Urinary bladder (tissue), 3 donors: ENCODE measurements at regions not wholly inside any gene's neighbourhood (a gene's known extent, or its start where the extent isn't known, plus 50 kb on each side); places are given as distances from the start of the nearest gene placed in this dataset.
"Not testable (repeated sequence)": the region's sequence is repeated elsewhere in the genome, so short reads cannot be mapped to it uniquely, and the experiment has no call there.

Experiments
- DNase-seq: peaks from one replicate; pipeline ENCODE4 v3.0.0-alpha.2; 2015; ENCODE audit errors: extremely low spot score
- H3K27ac ChIP-seq: one replicate; pipeline ENCODE4 v1.5.1; 2013; ENCODE audit warnings: low read depth, mild to moderate bottlenecking, moderate library complexity
- H3K36me3 ChIP-seq: one replicate; pipeline ENCODE4 v1.6.1; 2013; ENCODE audit warnings: mild to moderate bottlenecking, moderate library complexity; ENCODE audit not compliant: insufficient read depth
- H3K4me1 ChIP-seq: one replicate; pipeline ENCODE4 v1.6.1; 2013; ENCODE audit warnings: mild to moderate bottlenecking, moderate library complexity; ENCODE audit not compliant: insufficient read depth
- H3K4me3 ChIP-seq: one replicate; pipeline ENCODE4 v1.5.1; 2013; ENCODE audit warnings: low read depth, low read length
- WGBS: extraction: QIAGEN DNeasy Blood & Tissue Kit; methylation state at CpG from one replicate; pipeline ENCODE4 v1.1.7; 2013; 5-methylcytosine and 5-hydroxymethylcytosine counted together
- donor health status: healthy with polysubstance abuse.
- donor health status: healthy.

DNA sequence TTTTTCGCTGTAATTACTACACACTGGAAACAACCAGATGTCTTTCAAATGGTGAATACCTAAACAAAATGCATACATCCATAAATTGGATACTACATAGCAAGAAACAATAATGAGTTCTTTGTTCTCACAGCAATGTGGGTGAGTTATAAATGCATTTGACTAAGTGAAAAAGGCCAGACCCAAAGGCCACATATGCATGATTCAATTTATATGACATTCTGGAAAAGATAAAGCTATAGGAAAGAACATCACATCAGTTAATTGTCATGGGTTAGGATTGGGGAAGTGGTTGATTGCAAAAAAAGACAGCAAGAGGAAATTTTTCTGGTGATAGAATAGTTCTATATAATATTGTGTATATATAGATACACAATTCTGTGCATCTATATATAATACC, 198.9 kb downstream of the CYLC2 start:
- no peak overlapping the region for H3K4me3 ChIP-seq
- H3K4me1 ChIP-seq = no peaks in the 10 kb centered on the region
- H3K36me3 ChIP-seq = no peaks in the 10 kb centered on the region
- 84% methylated on average over 1 of the region's 1 CpG for WGBS
- no peak overlapping the region for H3K27ac ChIP-seq
- DNase-seq = no peak

DNA sequence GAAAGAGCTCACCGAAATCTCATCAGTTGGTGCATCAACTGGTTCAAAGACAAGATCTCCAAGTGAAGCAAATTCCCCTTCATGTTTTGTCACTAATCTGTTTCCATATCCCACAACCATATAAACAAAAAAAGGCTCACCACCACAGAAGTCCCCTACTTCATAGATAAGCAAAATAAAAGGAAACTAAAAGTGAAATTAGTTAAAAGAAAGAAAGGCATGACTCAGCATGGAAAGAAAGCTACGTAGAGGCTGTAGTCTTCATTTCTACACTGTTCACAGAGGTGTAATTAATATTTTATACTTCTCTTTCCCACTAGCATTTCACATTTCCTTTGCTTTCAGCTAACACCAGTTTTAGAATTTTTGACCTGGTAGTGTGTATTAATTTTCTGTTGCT, 208.0 kb downstream of the CYLC2 start:
- H3K36me3 ChIP-seq = no peaks in the 10 kb centered on the region
- no peak for DNase-seq
- H3K4me3 ChIP-seq = no peak overlapping the region
- 90% methylated on average over 2 of the region's 2 CpGs for WGBS
- no peak overlapping the region for H3K27ac ChIP-seq
- no peaks in the 10 kb centered on the region for H3K4me1 ChIP-seq

DNA sequence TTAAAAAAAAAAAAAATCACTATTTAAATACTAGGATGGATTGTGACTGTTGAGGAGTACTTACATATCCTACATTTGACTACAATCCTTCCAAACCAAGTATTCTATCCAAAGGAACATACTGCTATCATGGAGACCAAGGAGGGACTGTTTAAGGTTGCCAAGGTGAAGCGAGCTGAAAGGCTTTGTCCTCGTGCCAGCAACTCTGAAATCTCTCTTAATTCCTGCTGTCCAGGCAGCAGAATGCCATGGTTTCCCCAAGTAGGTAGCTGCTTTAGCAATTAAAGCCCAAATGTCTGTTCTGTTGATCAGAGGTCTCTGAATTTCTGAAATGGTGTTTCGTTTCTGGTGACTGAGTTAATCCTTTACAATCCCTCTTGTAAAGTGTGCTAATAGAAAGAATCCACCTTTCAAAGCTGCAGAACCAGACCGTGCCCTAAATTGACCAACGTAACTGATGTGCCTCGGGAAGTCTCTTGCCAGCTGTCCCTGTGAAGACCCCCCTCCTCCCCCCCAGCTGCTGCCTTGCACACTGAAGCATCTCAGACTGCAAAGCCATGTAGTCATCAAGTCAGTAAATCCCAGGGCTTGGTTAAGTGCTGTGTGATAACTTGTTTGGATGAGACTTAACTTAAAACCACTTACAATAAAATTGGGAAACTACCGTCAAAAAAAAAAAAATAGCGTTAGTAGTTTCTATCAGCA, 210.9 kb downstream of the CYLC2 start:
- H3K27ac ChIP-seq, H3K4me3 ChIP-seq, H3K4me1 ChIP-seq, H3K36me3 ChIP-seq, DNase-seq: not testable (repeated sequence)
- WGBS = 31% methylated on average over 8 of the region's 8 CpGs

DNA sequence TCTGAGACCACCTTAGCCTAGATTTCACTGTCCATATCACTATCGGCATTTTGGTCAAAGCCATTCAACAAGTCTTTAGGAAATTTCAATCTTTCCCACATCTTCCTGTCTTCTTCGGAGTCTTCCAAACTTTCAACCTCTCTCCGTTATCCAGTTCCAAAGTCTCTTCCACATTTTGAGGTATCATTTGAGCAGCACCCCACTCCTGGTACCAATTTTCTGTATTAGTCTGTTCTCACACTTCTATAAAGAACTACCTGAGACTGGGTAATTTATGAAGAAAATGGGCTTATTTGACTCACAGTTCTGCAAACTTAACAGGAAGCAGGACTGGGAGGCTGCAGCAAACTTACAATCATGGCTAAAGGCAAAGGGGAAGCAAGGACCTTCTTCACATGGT, 215.5 kb downstream of the CYLC2 start:
- 80% methylated on average over 3 of the region's 3 CpGs for WGBS
- no peak for DNase-seq
- Histone ChIP-seq H3K36me3 (no peaks in the 10 kb centered on the region), H3K4me3 (no peak overlapping the region), H3K27ac (no peak overlapping the region), H3K4me1 (no peaks in the 10 kb centered on the region)

GRCh38 chr9:103215197-103215596, 220.1 kb downstream of the CYLC2 start:
- no peak overlapping the region for H3K27ac ChIP-seq
- no peak for DNase-seq
- no peaks in the 10 kb centered on the region for H3K36me3 ChIP-seq
- H3K4me1 ChIP-seq = no peaks in the 10 kb centered on the region
- 79% methylated on average over 1 of the region's 1 CpG for WGBS
- H3K4me3 ChIP-seq = no peak overlapping the region

GRCh38 chr9:103225702-103226646, 230.8 kb downstream of the CYLC2 start:
- WGBS = 57% methylated on average over 4 of the region's 4 CpGs
- H3K4me1 ChIP-seq = no peaks in the 10 kb centered on the region
- H3K36me3 ChIP-seq = no peaks in the 10 kb centered on the region
- DNase-seq = no peak
- H3K27ac ChIP-seq = no peak overlapping the region
- no peak overlapping the region for H3K4me3 ChIP-seq

GRCh38 chr9:103226647-103227013, 231.5 kb downstream of the CYLC2 start:
- no peaks in the 10 kb centered on the region for H3K36me3 ChIP-seq
- no peak overlapping the region for H3K4me3 ChIP-seq
- H3K4me1 ChIP-seq = no peaks in the 10 kb centered on the region
- DNase-seq = no peak
- H3K27ac ChIP-seq = no peak overlapping the region
- 82% methylated on average over 1 of the region's 1 CpG for WGBS

DNA sequence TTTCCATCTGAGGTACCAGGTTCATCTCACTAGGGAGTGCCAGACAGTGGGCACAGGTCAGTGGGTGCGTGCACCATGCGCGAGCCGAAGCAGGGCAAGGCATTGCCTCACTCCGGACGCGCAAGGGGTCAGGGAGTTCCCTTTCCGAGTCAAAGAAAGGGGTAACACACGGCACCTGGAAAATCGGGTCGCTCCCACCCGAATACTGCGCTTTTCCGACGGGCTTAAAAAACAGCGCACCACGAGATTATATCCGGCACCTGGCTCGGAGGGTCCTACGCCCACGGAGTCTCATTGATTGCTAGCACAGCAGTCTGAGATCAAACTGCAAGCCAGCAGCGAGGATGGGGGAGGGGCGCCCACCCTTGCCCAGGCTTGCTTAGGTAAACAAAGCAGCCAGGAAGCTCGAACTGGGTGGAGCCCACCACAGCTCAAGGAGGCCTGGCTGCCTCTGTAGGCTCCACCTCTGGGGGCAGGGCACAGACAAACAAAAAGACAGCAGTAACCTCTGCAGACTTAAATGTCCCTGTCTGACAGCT, 242.5 kb downstream of the CYLC2 start:
- H3K4me3 ChIP-seq, H3K4me1 ChIP-seq, DNase-seq, H3K36me3 ChIP-seq, H3K27ac ChIP-seq: not testable (repeated sequence)
- 84% methylated on average over 24 of the region's 24 CpGs for WGBS

DNA sequence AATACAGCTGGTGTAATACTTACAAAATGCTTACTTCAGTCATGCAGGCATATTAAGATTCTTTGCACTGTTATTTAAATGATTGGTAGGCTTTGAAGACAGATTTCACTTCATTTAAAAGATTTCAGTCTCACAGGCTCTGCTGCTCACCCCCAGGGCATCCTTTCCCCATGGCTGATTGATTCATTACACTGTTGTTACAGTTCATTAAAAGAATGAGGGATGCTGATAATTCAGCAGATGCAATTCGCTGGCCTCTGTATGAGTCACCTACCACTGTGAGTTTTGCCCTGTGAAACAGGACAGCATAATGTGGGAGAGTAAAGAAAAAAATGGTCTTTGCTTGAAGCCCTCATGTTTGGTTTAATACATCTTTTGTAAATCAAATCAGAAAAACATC, 246.9 kb downstream of the CYLC2 start:
- WGBS = 37% methylated on average over 1 of the region's 1 CpG
- Histone ChIP-seq H3K36me3 (no peaks in the 10 kb centered on the region), H3K27ac (no peak overlapping the region), H3K4me1 (no peaks in the 10 kb centered on the region), H3K4me3 (no peak overlapping the region)
- DNase-seq = no peak

GRCh38 chr9:103242486-103242885, 247.4 kb downstream of the CYLC2 start:
- no peak for DNase-seq
- no peak overlapping the region for H3K4me3 ChIP-seq
- WGBS = 78% methylated on average over 2 of the region's 2 CpGs

GRCh38 chr9:103243553-103243952, 248.4 kb downstream of the CYLC2 start:
- no peaks in the 10 kb centered on the region for H3K4me1 ChIP-seq
- WGBS = 72% methylated on average over 2 of the region's 2 CpGs
- no peak overlapping the region for H3K4me3 ChIP-seq
- no peaks in the 10 kb centered on the region for H3K36me3 ChIP-seq
- DNase-seq = no peak
- no peak overlapping the region for H3K27ac ChIP-seq

More at GRCh38 chr9:103242486-103242885, 247.4 kb downstream of the CYLC2 start:
- Histone ChIP-seq H3K4me1 (no peaks in the 10 kb centered on the region), H3K27ac (no peak overlapping the region), H3K36me3 (no peaks in the 10 kb centered on the region)

DNA sequence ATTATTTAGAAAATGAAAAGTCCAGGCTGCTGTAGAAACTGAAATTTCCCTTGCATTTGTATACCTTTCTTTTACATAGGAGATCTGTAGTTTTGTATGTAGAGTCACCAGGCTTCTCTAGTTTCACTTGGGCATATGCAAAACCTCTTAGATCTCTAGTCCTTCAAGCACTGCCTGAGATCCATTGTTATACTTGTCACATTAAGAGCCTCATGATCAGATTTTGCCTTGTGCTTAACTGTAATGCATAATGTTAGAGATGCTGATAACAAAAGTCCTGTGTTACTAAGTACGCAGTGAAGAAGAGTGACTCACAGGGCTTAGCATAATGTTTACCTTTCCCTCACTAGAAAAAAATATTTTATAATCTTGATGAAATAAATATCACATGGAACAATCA, 250.2 kb downstream of the CYLC2 start:
- no peak overlapping the region for H3K27ac ChIP-seq
- H3K36me3 ChIP-seq = no peaks in the 10 kb centered on the region
- DNase-seq = no peak
- WGBS = 34% methylated on average over 1 of the region's 1 CpG
- H3K4me3 ChIP-seq = no peak overlapping the region
- no peaks in the 10 kb centered on the region for H3K4me1 ChIP-seq

GRCh38 chr9:103261951-103262350, 266.8 kb downstream of the CYLC2 start:
- DNase-seq = no peak
- H3K4me3 ChIP-seq = no peak overlapping the region
- H3K27ac ChIP-seq = no peak overlapping the region
- H3K4me1 ChIP-seq = no peaks in the 10 kb centered on the region
- no peaks in the 10 kb centered on the region for H3K36me3 ChIP-seq
- 56% methylated on average over 2 of the region's 2 CpGs for WGBS

DNA sequence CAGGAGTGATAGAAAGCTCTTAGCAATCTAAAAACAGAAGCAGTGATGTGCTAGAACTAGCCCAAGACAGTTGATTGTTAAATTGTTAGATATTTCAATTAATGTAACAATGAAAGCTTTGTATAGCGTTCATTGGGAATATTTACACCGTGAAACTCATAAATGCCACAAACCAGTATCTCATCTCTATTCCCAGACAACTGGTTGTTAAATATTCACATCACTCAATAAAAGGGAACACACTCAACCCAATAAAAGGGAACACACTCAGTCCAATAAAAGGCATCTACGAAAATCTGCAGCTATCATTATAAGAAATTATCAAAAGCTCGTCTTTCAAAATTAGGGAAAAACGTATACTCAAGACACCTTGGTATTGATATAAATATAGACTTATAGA, 270.9 kb downstream of the CYLC2 start:
- H3K4me3 ChIP-seq = no peak overlapping the region
- WGBS = 62% methylated on average over 5 of the region's 5 CpGs
- no peak for DNase-seq
- no peaks in the 10 kb centered on the region for H3K36me3 ChIP-seq
- H3K4me1 ChIP-seq = no peaks in the 10 kb centered on the region
- no peak overlapping the region for H3K27ac ChIP-seq
